Kidney epithelial cell (primary cell): ENCODE measurements at regions not wholly inside any gene's neighbourhood (a gene's known extent, or its start where the extent isn't known, plus 50 kb on each side); places are given as distances from the start of the nearest gene placed in this dataset.

Experiments used
- DNase-seq: peaks from one replicate; pipeline ENCODE4 v3.0.0-alpha.2; 2010; ENCODE audit warnings: low read depth
- H3K27me3 ChIP-seq: 2 replicates; pipeline ENCODE4 v1.6.0; 2011; ENCODE audit warnings: low read length; ENCODE audit not compliant: control insufficient read depth, insufficient read depth
- H3K36me3 ChIP-seq: 2 replicates; pipeline ENCODE4 v1.5.1; 2011; ENCODE audit warnings: low read length; ENCODE audit not compliant: control insufficient read depth, insufficient read depth
- H3K4me3 ChIP-seq: 2 replicates; pipeline ENCODE4 v1.5.1; 2011; ENCODE audit warnings: low read depth, mild to moderate bottlenecking, control low read depth, low read length
- CTCF ChIP-seq: IDR thresholded peaks from 2 replicates; pipeline ENCODE4 v1.5.1; 2011; ENCODE audit warnings: mild to moderate bottlenecking, moderate library complexity, low read length, control low read depth, inconsistent platforms; ENCODE audit not compliant: insufficient read depth, poor library complexity, severe bottlenecking

- TF ChIP-seq CTCF = no peak
- Histone ChIP-seq H3K36me3 (no peaks in the 10 kb centered on the region), H3K4me3 (no peak overlapping the region), H3K27me3 (no peaks in the 10 kb centered on the region)
- no peak for DNase-seq
Measured at GRCh38 chr14:71229875-71230274, 322.6 kb downstream of the PCNX1 start.

- Histone ChIP-seq H3K4me3 (no peak overlapping the region), H3K36me3 (no peaks in the 10 kb centered on the region), H3K27me3 (no peaks in the 10 kb centered on the region)
- no peak for TF ChIP-seq CTCF
- DNase-seq = no peak
Measured at GRCh38 chr14:71230897-71231296, 323.6 kb downstream of the PCNX1 start.

GRCh38 chr14:71231521-71232393, 324.5 kb downstream of the PCNX1 start:
- no peak for TF ChIP-seq CTCF
- Histone ChIP-seq H3K36me3 (no peaks in the 10 kb centered on the region), H3K27me3 (no peaks in the 10 kb centered on the region), H3K4me3 (no peak overlapping the region)
- DNase-seq = no peak

GRCh38 chr14:71232506-71232905, 325.2 kb downstream of the PCNX1 start:
- DNase-seq = no peak
- TF ChIP-seq CTCF = no peak
- H3K36me3 ChIP-seq = no peaks in the 10 kb centered on the region
- no peaks in the 10 kb centered on the region for H3K27me3 ChIP-seq
- H3K4me3 ChIP-seq = no peak overlapping the region

GRCh38 chr14:71235875-71236274, 328.6 kb downstream of the PCNX1 start:
- no peaks in the 10 kb centered on the region for H3K27me3 ChIP-seq
- H3K4me3 ChIP-seq = no peak overlapping the region
- no peak for TF ChIP-seq CTCF
- H3K36me3 ChIP-seq = no peaks in the 10 kb centered on the region
- DNase-seq = no peak

GRCh38 chr14:71236487-71236886, 329.2 kb downstream of the PCNX1 start:
- no peaks in the 10 kb centered on the region for H3K36me3 ChIP-seq
- no peaks in the 10 kb centered on the region for H3K27me3 ChIP-seq
- DNase-seq = no peak
- no peak for TF ChIP-seq CTCF
- no peak overlapping the region for H3K4me3 ChIP-seq
